ENCODE measurements at regions not wholly inside any gene's neighbourhood (a gene's known extent, or its start where the extent isn't known, plus 50 kb on each side); places are given as distances from the start of the nearest gene placed in this dataset.

GRCh38 chr15:91741986-91742385, 111.5 kb upstream of the SLCO3A1 start:
- Histone ChIP-seq H3K9me2 (no peaks in the 10 kb centered on the region), H3K9ac (no peak overlapping the region), H3K4me2 (no peak overlapping the region), H3K27ac (ENCODE audit: low read depth in 2 of 2, low read length in 1 of 2) (no peak overlapping the region), H3K4me3 (ENCODE audit: low read depth in 2 of 2, low read length in 1 of 2) (no peak overlapping the region), H2AFZ (ENCODE audit: low read depth) (no peak overlapping the region), H3K27me3 (ENCODE audit: insufficient read depth) (no peaks in the 10 kb centered on the region), H3K79me2 (ENCODE audit: insufficient read depth) (no peaks in the 10 kb centered on the region), H3K4me1 (ENCODE audit: control insufficient read depth in 1 of 2, insufficient read depth in 2 of 2, low read depth in 1 of 2, low read length in 1 of 2) (peaks cover 0 to 10% of the 10 kb centered on the region in 2 experiments; a peak in 2 of 4 replicates), H4K20me1 (ENCODE audit: insufficient read depth) (no peaks in the 10 kb centered on the region), H3K36me3 (replicated peaks in 1 of 2; ENCODE audit: control insufficient read depth in 1 of 2, insufficient read depth in 2 of 2, low read length in 1 of 2) (no peaks in the 10 kb centered on the region), H3F3A (replicated peaks; ENCODE audit: insufficient read depth) (no peaks in the 10 kb centered on the region), H3K9me3 (no peaks in the 10 kb centered on the region)
- 47% methylated on average over 7 of the region's 7 CpGs for WGBS (ENCODE audit: low lambda C conversion rate)
- TF ChIP-seq MAX (IDR thresholded peaks at IDR 0.05; ENCODE audit: low read depth) (no peak), TCF12 (IDR thresholded peaks at IDR 0.05) (no peak), FOXM1 (IDR thresholded peaks at IDR 0.05; ENCODE audit: low read depth) (no peak), PBX3 (IDR thresholded peaks at IDR 0.05) (no peak), USF1 (IDR thresholded peaks at IDR 0.05; ENCODE audit: borderline replicate concordance, low read depth) (no peak), ELF1 (IDR thresholded peaks at IDR 0.05) (no peak), GATA2 (CRISPR knock-in tag; IDR thresholded peaks at IDR 0.05) (no peak), TAF1 (IDR thresholded peaks at IDR 0.05; ENCODE audit: borderline replicate concordance, low read depth, low read length) (no peak), MEF2A (IDR thresholded peaks at IDR 0.05; ENCODE audit: borderline replicate concordance, low read depth) (no peak), USF2 (IDR thresholded peaks at IDR 0.05; ENCODE audit: borderline replicate concordance, low read depth, low read length) (no peak), POLR2AphosphoS5 (IDR thresholded peaks at IDR 0.05; ENCODE audit: low read depth, low read length) (no peak), FOSL2 (IDR thresholded peaks at IDR 0.05; ENCODE audit: borderline replicate concordance, low read depth) (no peak)
- POLR2A ChIA-PET: no interaction called here
- DNase-seq: no peak
- CTCF ChIA-PET: interaction anchor here (1.6 kb wide), 1 partner anchor 35 kb away, joined by 6 read pairs; no protein-coding TSS in a partner anchor

- DNase-seq: no peak
- 43% methylated on average over 2 of the region's 2 CpGs for WGBS (ENCODE audit: low lambda C conversion rate)
- Histone ChIP-seq H2AFZ (ENCODE audit: low read depth) (no peak overlapping the region), H3K4me3 (ENCODE audit: low read depth in 2 of 2, low read length in 1 of 2) (no peak overlapping the region), H3K27ac (ENCODE audit: low read depth in 2 of 2, low read length in 1 of 2) (no peak overlapping the region), H3K9me2 (no peaks in the 10 kb centered on the region), H3K79me2 (ENCODE audit: insufficient read depth) (no peaks in the 10 kb centered on the region), H3F3A (replicated peaks; ENCODE audit: insufficient read depth) (no peaks in the 10 kb centered on the region), H4K20me1 (ENCODE audit: insufficient read depth) (no peaks in the 10 kb centered on the region), H3K4me1 (ENCODE audit: control insufficient read depth in 1 of 2, insufficient read depth in 2 of 2, low read depth in 1 of 2, low read length in 1 of 2) (no peaks in the 10 kb centered on the region), H3K9me3 (no peaks in the 10 kb centered on the region), H3K4me2 (no peak overlapping the region), H3K27me3 (ENCODE audit: insufficient read depth) (no peaks in the 10 kb centered on the region; the same call in 1 of the 2 replicates), H3K36me3 (replicated peaks in 1 of 2; ENCODE audit: control insufficient read depth in 1 of 2, insufficient read depth in 2 of 2, low read length in 1 of 2) (no peaks in the 10 kb centered on the region), H3K9ac (no peak overlapping the region)
- TF ChIP-seq USF1 (IDR thresholded peaks at IDR 0.05; ENCODE audit: borderline replicate concordance, low read depth) (no peak), ELF1 (IDR thresholded peaks at IDR 0.05) (no peak), EP300 (IDR thresholded peaks at IDR 0.05; ENCODE audit: borderline replicate concordance in 1 of 2, low read depth in 1 of 2, low read length in 1 of 2) (no peak), EZH2phosphoT487 (IDR thresholded peaks at IDR 0.05; ENCODE audit: borderline replicate concordance, low read depth) (no peak), IRF3 (IDR thresholded peaks at IDR 0.05; ENCODE audit: low read depth, low read length) (no peak), TEAD4 (IDR thresholded peaks at IDR 0.05; ENCODE audit: borderline replicate concordance, insufficient read depth) (no peak), POLR2AphosphoS5 (IDR thresholded peaks at IDR 0.05; ENCODE audit: low read depth, low read length) (no peak), CTCF (IDR thresholded peaks at IDR 0.05) (no peak), RXRA (IDR thresholded peaks at IDR 0.05; ENCODE audit: borderline replicate concordance, low read depth) (no peak), MEF2A (IDR thresholded peaks at IDR 0.05; ENCODE audit: borderline replicate concordance, low read depth) (no peak), GATA2 (CRISPR knock-in tag; IDR thresholded peaks at IDR 0.05) (no peak), FOXJ3 (CRISPR knock-in tag; IDR thresholded peaks at IDR 0.05) (no peak), RCOR1 (IDR thresholded peaks at IDR 0.05; ENCODE audit: low read length) (no peak), YY1 (IDR thresholded peaks at IDR 0.05; ENCODE audit: low read depth) (no peak), JUND (IDR thresholded peaks at IDR 0.05) (no peak)
- POLR2A ChIA-PET: no interaction called here
- CTCF ChIA-PET: interaction anchor here (0.6 kb wide), 1 partner anchor 449 kb away, joined by 3 read pairs; no protein-coding TSS in a partner anchor
These were observed 101.9 kb upstream of the SLCO3A1 start for GRCh38 chr15:91751611-91752010.
